ENCODE measurements at regions not wholly inside any gene's neighbourhood (a gene's known extent, or its start where the extent isn't known, plus 50 kb on each side); places are given as distances from the start of the nearest gene placed in this dataset.

- H3K27me3 Mint-ChIP-seq (ENCODE audit: insufficient read depth, low read depth), result no peaks in the 10 kb centered on the region
- TF ChIP-seq EZH2phosphoT487 (IDR thresholded peaks at IDR 0.05) (no peak), EZH2 (IDR thresholded peaks at IDR 0.05) (no peak), CTCF (IDR thresholded peaks at IDR 0.05) (peak; percentile 35)
Observed at GRCh38 chr11:13602844-13603243, 65.6 kb upstream of the FAR1 start.

GRCh38 chr11:13596611-13597326, 71.7 kb upstream of the FAR1 start:
- no peaks in the 10 kb centered on the region for H3K9me3 ChIP-seq (ENCODE audit: low read depth)
- Mint-ChIP-seq H3K27me3 (ENCODE audit: insufficient read depth, low read depth) (no peaks in the 10 kb centered on the region), H3K36me3 (no peaks in the 10 kb centered on the region), H3K4me1 (no peaks in the 10 kb centered on the region), H3K9me3 (no peaks in the 10 kb centered on the region), H3K4me3 (no peak overlapping the region), H3K27ac (no peak overlapping the region)
- H3F3A ChIP-seq (ENCODE audit: low read depth), result no peaks in the 10 kb centered on the region
- H3K27me3 ChIP-seq, result no peaks in the 10 kb centered on the region
- H2AFZ ChIP-seq (replicated peaks), result no peak overlapping the region
- H3K79me2 ChIP-seq (ENCODE audit: low read depth), result no peaks in the 10 kb centered on the region
- H3K27ac ChIP-seq, result no peak overlapping the region
- TF ChIP-seq CTCF (IDR thresholded peaks at IDR 0.05) (no peak), EZH2 (IDR thresholded peaks at IDR 0.05) (no peak), EZH2phosphoT487 (IDR thresholded peaks at IDR 0.05) (no peak)
- H3K4me3 ChIP-seq, result no peak overlapping the region
- DNase-seq (ENCODE audit: low spot score), result no peak
- no peaks in the 10 kb centered on the region for H4K20me1 ChIP-seq (ENCODE audit: low read depth)
- no peaks in the 10 kb centered on the region for H3K36me3 ChIP-seq
- no peaks in the 10 kb centered on the region for H3K4me1 ChIP-seq
- no peak overlapping the region for H3K4me2 ChIP-seq
- H3K9ac ChIP-seq, result no peak overlapping the region

More at GRCh38 chr11:13602844-13603243, 65.6 kb upstream of the FAR1 start:
- no peaks in the 10 kb centered on the region for H3K4me1 Mint-ChIP-seq
- no peak overlapping the region for H3K4me3 Mint-ChIP-seq
- no peaks in the 10 kb centered on the region for H3K4me1 ChIP-seq
- H3K79me2 ChIP-seq (ENCODE audit: low read depth), result no peaks in the 10 kb centered on the region
- H3K27me3 ChIP-seq, result no peaks in the 10 kb centered on the region
- no peak overlapping the region for H3K4me2 ChIP-seq
- no peaks in the 10 kb centered on the region for H3K9me3 Mint-ChIP-seq
- H3K4me3 ChIP-seq, result no peak overlapping the region
- H4K20me1 ChIP-seq (ENCODE audit: low read depth), result no peaks in the 10 kb centered on the region
- H3K36me3 Mint-ChIP-seq, result no peaks in the 10 kb centered on the region
- peak; percentile 8 for DNase-seq (ENCODE audit: low spot score)
- no peaks in the 10 kb centered on the region for H3K9me3 ChIP-seq (ENCODE audit: low read depth)
- H2AFZ ChIP-seq (replicated peaks), result no peak overlapping the region
- H3K27ac Mint-ChIP-seq, result no peak overlapping the region
- no peaks in the 10 kb centered on the region for H3F3A ChIP-seq (ENCODE audit: low read depth)
- no peak overlapping the region for H3K9ac ChIP-seq
- no peak overlapping the region for H3K27ac ChIP-seq
- no peaks in the 10 kb centered on the region for H3K36me3 ChIP-seq

- no peaks in the 10 kb centered on the region for H4K20me1 ChIP-seq (ENCODE audit: low read depth)
- H3K27me3 Mint-ChIP-seq (ENCODE audit: insufficient read depth, low read depth), result no peaks in the 10 kb centered on the region
- no peak overlapping the region for H3K4me3 Mint-ChIP-seq
Observed at GRCh38 chr11:13595166-13595565, 73.3 kb upstream of the FAR1 start.

More at GRCh38 chr11:13595166-13595565, 73.3 kb upstream of the FAR1 start:
- no peaks in the 10 kb centered on the region for H3F3A ChIP-seq (ENCODE audit: low read depth)
- H3K4me2 ChIP-seq, result no peak overlapping the region
- H3K4me3 ChIP-seq, result no peak overlapping the region
- no peak for DNase-seq (ENCODE audit: low spot score)
- Mint-ChIP-seq H3K4me1 (no peaks in the 10 kb centered on the region), H3K9me3 (peaks cover 3% of the 10 kb centered on the region), H3K27ac (no peak overlapping the region), H3K36me3 (no peaks in the 10 kb centered on the region)
- H3K4me1 ChIP-seq, result no peaks in the 10 kb centered on the region
- no peak for TF ChIP-seq EZH2 (IDR thresholded peaks at IDR 0.05)
- TF ChIP-seq CTCF (IDR thresholded peaks at IDR 0.05), result no peak
- no peak for TF ChIP-seq EZH2phosphoT487 (IDR thresholded peaks at IDR 0.05)
- H3K9me3 ChIP-seq (ENCODE audit: low read depth), result no peaks in the 10 kb centered on the region
- H3K27me3 ChIP-seq, result no peaks in the 10 kb centered on the region
- H3K36me3 ChIP-seq, result no peaks in the 10 kb centered on the region
- H3K79me2 ChIP-seq (ENCODE audit: low read depth), result no peaks in the 10 kb centered on the region
- H2AFZ ChIP-seq (replicated peaks), result no peak overlapping the region
- no peak overlapping the region for H3K9ac ChIP-seq
- no peak overlapping the region for H3K27ac ChIP-seq

Measured in neural progenitor cell (in vitro differentiated cells).